NCI-H2227 treated with DMSO at 0.1 percent for 48 hours (cell line): ENCODE measurements at regions not wholly inside any gene's neighbourhood (a gene's known extent, or its start where the extent isn't known, plus 50 kb on each side); places are given as distances from the start of the nearest gene placed in this dataset.

Experiments used
- DNase-seq: peaks from one replicate; lab custom pipeline; 2025; lab: John Stamatoyannopoulos, UW

GRCh38 chr1:29746076-29746665 is 509.8 kb downstream of the PTPRU start:
- DNase-seq: no peak

- DNase-seq: no peak
Measured at GRCh38 chr1:29744684-29745490, 508.6 kb downstream of the PTPRU start.

- no peak for DNase-seq
Measured at GRCh38 chr1:29743931-29744330, 507.6 kb downstream of the PTPRU start.

GRCh38 chr1:29743264-29743663 is 506.9 kb downstream of the PTPRU start:
- DNase-seq: no peak

- no peak for DNase-seq
Measured at GRCh38 chr1:29739176-29739575, 502.9 kb downstream of the PTPRU start.

GRCh38 chr1:29736582-29737188 is 500.4 kb downstream of the PTPRU start:
- no peak for DNase-seq

GRCh38 chr1:29732453-29732852 is 496.1 kb downstream of the PTPRU start:
- DNase-seq: no peak

- no peak for DNase-seq
Measured at GRCh38 chr1:29730623-29731022, 494.3 kb downstream of the PTPRU start.

GRCh38 chr1:29729281-29729680 is 493.0 kb downstream of the PTPRU start:
- DNase-seq: no peak

GRCh38 chr1:29728703-29729102 is 492.4 kb downstream of the PTPRU start:
- no peak for DNase-seq

- DNase-seq: no peak
Measured at GRCh38 chr1:29725262-29725661, 488.9 kb downstream of the PTPRU start.

GRCh38 chr1:29722598-29722997 is 486.3 kb downstream of the PTPRU start:
- DNase-seq: no peak

- no peak for DNase-seq
Measured at GRCh38 chr1:29719253-29719652, 482.9 kb downstream of the PTPRU start.

- DNase-seq: no peak
Measured at GRCh38 chr1:29718791-29719190, 482.5 kb downstream of the PTPRU start.

- no peak for DNase-seq
Measured at GRCh38 chr1:29716306-29716705, 480.0 kb downstream of the PTPRU start.

GRCh38 chr1:29713857-29714256 is 477.5 kb downstream of the PTPRU start:
- no peak for DNase-seq

GRCh38 chr1:29712801-29713200 is 476.5 kb downstream of the PTPRU start:
- no peak for DNase-seq

GRCh38 chr1:29712284-29712651 is 475.9 kb downstream of the PTPRU start:
- no peak for DNase-seq

GRCh38 chr1:29711582-29712283 is 475.4 kb downstream of the PTPRU start:
- no peak for DNase-seq

- no peak for DNase-seq
Measured at GRCh38 chr1:29709704-29710280, 473.5 kb downstream of the PTPRU start.

GRCh38 chr1:29708796-29709703 is 472.7 kb downstream of the PTPRU start:
- peak; percentile 61 for DNase-seq
